ENCODE measurements at regions not wholly inside any gene's neighbourhood (a gene's known extent, or its start where the extent isn't known, plus 50 kb on each side); places are given as distances from the start of the nearest gene placed in this dataset.

DNA sequence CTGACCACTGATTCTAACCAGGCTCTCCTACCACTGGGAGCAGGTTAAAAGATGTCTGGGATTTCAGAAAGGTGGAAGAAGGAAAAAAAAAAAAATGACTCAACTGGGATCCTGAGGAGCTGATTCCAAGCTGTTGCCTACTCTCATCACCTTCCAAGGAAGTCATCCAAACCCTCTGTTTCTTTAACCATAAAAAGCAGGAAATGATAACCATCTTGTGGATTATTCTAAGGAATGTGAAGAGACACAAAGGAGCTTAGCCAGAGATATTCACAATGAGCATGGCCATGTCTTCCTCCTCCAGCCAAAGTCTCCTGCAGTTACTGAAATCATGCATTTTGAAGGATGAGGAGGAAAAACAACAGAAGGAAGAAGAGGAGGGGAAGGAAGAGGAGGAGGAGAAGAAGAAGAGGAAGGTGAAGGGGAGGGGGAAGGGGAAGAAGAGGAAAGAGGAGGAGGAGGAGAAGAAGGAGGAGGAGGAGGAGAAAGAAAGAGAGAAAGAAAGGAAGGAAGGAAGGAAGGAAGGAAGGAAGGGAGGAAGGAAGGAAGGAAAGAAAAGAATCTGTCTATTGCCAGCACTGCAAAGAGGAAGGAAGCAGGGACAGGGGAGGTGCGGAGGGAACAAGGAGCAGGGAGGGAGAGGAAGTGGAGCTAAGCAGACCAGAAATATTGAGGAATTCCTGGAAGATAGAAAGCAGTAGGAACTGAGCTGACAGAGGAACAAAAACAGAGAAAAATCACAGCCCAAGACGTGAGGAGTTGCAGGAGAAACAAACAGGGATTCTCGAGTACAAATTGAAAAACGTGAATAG is 229.2 kb downstream of the UACA start:
- TF ChIP-seq, protein P1, sequence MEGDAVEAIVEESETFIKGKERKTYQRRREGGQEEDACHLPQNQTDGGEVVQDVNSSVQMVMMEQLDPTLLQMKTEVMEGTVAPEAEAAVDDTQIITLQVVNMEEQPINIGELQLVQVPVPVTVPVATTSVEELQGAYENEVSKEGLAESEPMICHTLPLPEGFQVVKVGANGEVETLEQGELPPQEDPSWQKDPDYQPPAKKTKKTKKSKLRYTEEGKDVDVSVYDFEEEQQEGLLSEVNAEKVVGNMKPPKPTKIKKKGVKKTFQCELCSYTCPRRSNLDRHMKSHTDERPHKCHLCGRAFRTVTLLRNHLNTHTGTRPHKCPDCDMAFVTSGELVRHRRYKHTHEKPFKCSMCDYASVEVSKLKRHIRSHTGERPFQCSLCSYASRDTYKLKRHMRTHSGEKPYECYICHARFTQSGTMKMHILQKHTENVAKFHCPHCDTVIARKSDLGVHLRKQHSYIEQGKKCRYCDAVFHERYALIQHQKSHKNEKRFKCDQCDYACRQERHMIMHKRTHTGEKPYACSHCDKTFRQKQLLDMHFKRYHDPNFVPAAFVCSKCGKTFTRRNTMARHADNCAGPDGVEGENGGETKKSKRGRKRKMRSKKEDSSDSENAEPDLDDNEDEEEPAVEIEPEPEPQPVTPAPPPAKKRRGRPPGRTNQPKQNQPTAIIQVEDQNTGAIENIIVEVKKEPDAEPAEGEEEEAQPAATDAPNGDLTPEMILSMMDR (IDR thresholded peaks at IDR 0.05) = no peak
- TF ChIP-seq POLR2A (IDR thresholded peaks at IDR 0.05) = no peak
